ENCODE measurements at regions not wholly inside any gene's neighbourhood (a gene's known extent, or its start where the extent isn't known, plus 50 kb on each side); places are given as distances from the start of the nearest gene placed in this dataset.

DNA sequence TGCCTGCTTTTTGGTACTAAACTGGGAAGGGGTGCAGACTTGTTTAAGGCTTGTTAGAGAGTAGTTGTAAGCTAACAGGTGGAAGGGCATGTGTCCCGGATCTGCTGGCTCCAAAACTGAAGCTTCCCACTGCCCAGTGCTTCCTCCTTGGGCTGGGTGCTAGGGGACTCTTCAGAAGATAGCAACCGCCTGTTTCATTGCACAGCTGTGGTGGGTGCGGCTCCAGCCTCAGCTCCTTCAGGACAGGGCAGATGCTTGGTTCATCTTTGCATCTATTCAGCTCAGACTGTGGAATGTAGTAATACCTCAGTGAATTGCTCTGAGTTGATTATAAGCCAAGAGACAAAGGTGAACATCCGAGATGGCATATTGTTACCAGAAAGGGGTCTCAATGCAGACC, 527.1 kb downstream of the TYW1 start:
- TF ChIP-seq RAD21 (IDR thresholded peaks at IDR 0.05; ENCODE audit: low read length) (no peak), CTCF (conservative IDR thresholded peaks at IDR 0.05; ENCODE audit: low read depth, low read length) (no peak), SMC3 (IDR thresholded peaks at IDR 0.05; ENCODE audit: low read depth, low read length) (no peak), MXI1 (IDR thresholded peaks at IDR 0.05; ENCODE audit: borderline replicate concordance, low read depth, low read length) (no peak), RCOR1 (IDR thresholded peaks at IDR 0.05; ENCODE audit: insufficient replicate concordance, low read length) (no peak), POLR2A (IDR thresholded peaks at IDR 0.05; ENCODE audit: low read depth, low read length) (no peak), CHD1 (IDR thresholded peaks at IDR 0.05; ENCODE audit: low read depth, low read length) (no peak), CEBPB (IDR thresholded peaks at IDR 0.05; ENCODE audit: low read depth, low read length) (no peak)

Measured in IMR-90 (cell line).